ENCODE measurements at regions not wholly inside any gene's neighbourhood (a gene's known extent, or its start where the extent isn't known, plus 50 kb on each side); places are given as distances from the start of the nearest gene placed in this dataset.
"Not testable (repeated sequence)": the region's sequence is repeated elsewhere in the genome, so short reads cannot be mapped to it uniquely, and the experiment has no call there.

GRCh38 chr3:153552887-153553604 lies 391.0 kb downstream of the RAP2B start:
- DNase-seq (ENCODE audit: low spot score), result no peak

- DNase-seq (ENCODE audit: low spot score), result no peak
Observed at GRCh38 chr3:153553605-153553945, 391.5 kb downstream of the RAP2B start.

- DNase-seq (ENCODE audit: low spot score), result no peak
Observed at GRCh38 chr3:153555919-153556318, 393.9 kb downstream of the RAP2B start.

GRCh38 chr3:153559366-153559765 lies 397.3 kb downstream of the RAP2B start:
- DNase-seq (ENCODE audit: low spot score), result not testable (repeated sequence)

- DNase-seq (ENCODE audit: low spot score), result no peak
Observed at GRCh38 chr3:153567011-153567410, 405.0 kb downstream of the RAP2B start.

- no peak for DNase-seq (ENCODE audit: low spot score)
Observed at GRCh38 chr3:153567556-153567955, 405.5 kb downstream of the RAP2B start.

GRCh38 chr3:153570481-153570880 lies 408.5 kb downstream of the RAP2B start:
- not testable (repeated sequence) for DNase-seq (ENCODE audit: low spot score)

GRCh38 chr3:153572165-153572564 lies 410.1 kb downstream of the RAP2B start:
- no peak for DNase-seq (ENCODE audit: low spot score)

GRCh38 chr3:153572654-153573053 lies 410.6 kb downstream of the RAP2B start:
- DNase-seq (ENCODE audit: low spot score), result no peak

GRCh38 chr3:153573481-153573880 lies 411.5 kb downstream of the RAP2B start:
- no peak for DNase-seq (ENCODE audit: low spot score)

- DNase-seq (ENCODE audit: low spot score), result no peak
Observed at GRCh38 chr3:153574445-153574844, 412.4 kb downstream of the RAP2B start.

GRCh38 chr3:153577059-153577736 lies 415.2 kb downstream of the RAP2B start:
- DNase-seq (ENCODE audit: low spot score), result no peak

GRCh38 chr3:153578046-153578445 lies 416.0 kb downstream of the RAP2B start:
- DNase-seq (ENCODE audit: low spot score), result no peak

GRCh38 chr3:153590051-153590450 lies 428.0 kb downstream of the RAP2B start:
- DNase-seq (ENCODE audit: low spot score), result no peak

- no peak for DNase-seq (ENCODE audit: low spot score)
Observed at GRCh38 chr3:153591561-153592245, 429.7 kb downstream of the RAP2B start.

- DNase-seq (ENCODE audit: low spot score), result peak; percentile 23
Observed at GRCh38 chr3:153595186-153595815, 433.3 kb downstream of the RAP2B start.

- DNase-seq (ENCODE audit: low spot score), result no peak
Observed at GRCh38 chr3:153596401-153596800, 434.4 kb downstream of the RAP2B start.

GRCh38 chr3:153599685-153600084 lies 437.7 kb downstream of the RAP2B start:
- DNase-seq (ENCODE audit: low spot score), result peak; percentile 79

- no peak for DNase-seq (ENCODE audit: low spot score)
Observed at GRCh38 chr3:153600896-153601295, 438.9 kb downstream of the RAP2B start.

GRCh38 chr3:153601374-153601853 lies 439.4 kb downstream of the RAP2B start:
- no peak for DNase-seq (ENCODE audit: low spot score)

GRCh38 chr3:153602801-153603200 lies 440.8 kb downstream of the RAP2B start:
- DNase-seq (ENCODE audit: low spot score), result no peak

GRCh38 chr3:153614140-153614539 lies 452.1 kb downstream of the RAP2B start:
- no peak for DNase-seq (ENCODE audit: low spot score)

- DNase-seq (ENCODE audit: low spot score), result peak; percentile 66
Observed at GRCh38 chr3:153614563-153614962, 452.5 kb downstream of the RAP2B start.

All from LoVo (cell line).